Type B pancreatic cell (in vitro differentiated cells): ENCODE measurements at regions not wholly inside any gene's neighbourhood (a gene's known extent, or its start where the extent isn't known, plus 50 kb on each side); places are given as distances from the start of the nearest gene placed in this dataset.
A peak's percentile ranks its signal among the peaks of the same experiment; 100 is the strongest.

Experiments
- DNase-seq: peaks from one replicate; pipeline ENCODE4 v3.0.0; 2021; ENCODE audit warnings: mixed read lengths; ENCODE audit not compliant: unreplicated experiment; ENCODE audit errors: extremely low spot score
- H3K27ac Mint-ChIP-seq: 2 replicates; pipeline ENCODE4 v1.8.0; 2021; ENCODE audit warnings: mild to moderate bottlenecking, mixed read lengths
- H3K27me3 Mint-ChIP-seq: 2 replicates; pipeline ENCODE4 v1.8.0; 2021; ENCODE audit warnings: mixed read lengths
- H3K36me3 Mint-ChIP-seq: 2 replicates; pipeline ENCODE4 v1.8.0; 2021; ENCODE audit warnings: mixed read lengths
- H3K4me1 Mint-ChIP-seq: one replicate; pipeline ENCODE4 v1.8.0; 2021; ENCODE audit warnings: mixed read lengths; ENCODE audit not compliant: unreplicated experiment
- H3K4me3 Mint-ChIP-seq: 2 replicates; pipeline ENCODE4 v1.8.0; 2021; ENCODE audit warnings: mild to moderate bottlenecking, mixed read lengths
- H3K9me3 Mint-ChIP-seq: 2 replicates; pipeline ENCODE4 v1.8.0; 2021; ENCODE audit warnings: mixed read lengths
- TF ChIP-seq, protein P1 (sequence below): fragments of 200-600 bp; sonication (generic); conservative IDR thresholded peaks from 2 replicates; pipeline ENCODE4 v1.5.0; 2021; ENCODE audit warnings: antibody characterized with exemption, mild to moderate bottlenecking

DNA sequence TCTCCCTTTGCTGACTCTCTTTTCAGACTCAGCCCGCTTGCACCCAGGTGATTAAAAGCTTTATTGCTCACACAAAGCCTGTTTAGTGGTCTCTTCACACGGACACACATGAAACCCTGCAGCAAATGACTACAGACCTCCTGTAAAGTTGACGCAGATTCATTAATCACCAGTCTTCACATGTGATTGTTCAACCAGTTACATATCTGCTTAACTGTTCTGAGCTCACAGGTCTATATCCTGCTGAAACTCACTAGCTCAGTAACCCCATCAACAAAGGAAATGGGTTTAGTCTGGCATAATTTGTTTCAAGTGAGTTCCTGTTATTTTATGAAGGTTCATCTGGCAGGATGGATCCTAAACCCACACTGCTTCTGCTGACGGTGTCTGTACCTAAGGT lies 68.4 kb upstream of the GJA8 start:
- DNase-seq: no peak
- Mint-ChIP-seq H3K27me3 (no peaks in the 10 kb centered on the region), H3K9me3 (peaks cover 12% of the 10 kb centered on the region), H3K36me3 (no peaks in the 10 kb centered on the region), H3K27ac (no peak overlapping the region), H3K4me1 (peaks cover 24% of the 10 kb centered on the region), H3K4me3 (peak overlapping the region; percentile 24)
- TF ChIP-seq, protein P1, sequence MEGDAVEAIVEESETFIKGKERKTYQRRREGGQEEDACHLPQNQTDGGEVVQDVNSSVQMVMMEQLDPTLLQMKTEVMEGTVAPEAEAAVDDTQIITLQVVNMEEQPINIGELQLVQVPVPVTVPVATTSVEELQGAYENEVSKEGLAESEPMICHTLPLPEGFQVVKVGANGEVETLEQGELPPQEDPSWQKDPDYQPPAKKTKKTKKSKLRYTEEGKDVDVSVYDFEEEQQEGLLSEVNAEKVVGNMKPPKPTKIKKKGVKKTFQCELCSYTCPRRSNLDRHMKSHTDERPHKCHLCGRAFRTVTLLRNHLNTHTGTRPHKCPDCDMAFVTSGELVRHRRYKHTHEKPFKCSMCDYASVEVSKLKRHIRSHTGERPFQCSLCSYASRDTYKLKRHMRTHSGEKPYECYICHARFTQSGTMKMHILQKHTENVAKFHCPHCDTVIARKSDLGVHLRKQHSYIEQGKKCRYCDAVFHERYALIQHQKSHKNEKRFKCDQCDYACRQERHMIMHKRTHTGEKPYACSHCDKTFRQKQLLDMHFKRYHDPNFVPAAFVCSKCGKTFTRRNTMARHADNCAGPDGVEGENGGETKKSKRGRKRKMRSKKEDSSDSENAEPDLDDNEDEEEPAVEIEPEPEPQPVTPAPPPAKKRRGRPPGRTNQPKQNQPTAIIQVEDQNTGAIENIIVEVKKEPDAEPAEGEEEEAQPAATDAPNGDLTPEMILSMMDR: no peak

DNA sequence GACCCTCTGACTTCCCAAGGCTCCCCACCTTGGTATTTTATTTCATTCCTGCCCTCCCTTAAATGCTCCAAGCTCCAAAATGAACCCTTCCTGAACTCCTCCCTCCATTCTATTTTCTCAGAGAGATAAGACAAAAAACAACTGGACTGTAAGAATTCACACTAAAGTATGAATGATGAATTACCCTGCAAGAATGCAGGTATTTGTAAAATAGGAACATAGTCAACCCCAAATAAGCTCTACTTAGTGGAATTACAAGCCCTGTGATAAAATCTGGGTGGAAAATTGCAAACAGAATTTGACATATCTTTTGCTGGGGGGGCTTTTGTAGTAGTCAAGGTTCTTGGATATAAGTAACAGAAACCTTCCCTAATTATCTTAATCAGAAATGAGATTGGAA lies 67.8 kb upstream of the GJA8 start:
- no peak overlapping the region for H3K4me3 Mint-ChIP-seq
- H3K27ac Mint-ChIP-seq: no peak overlapping the region
- DNase-seq: no peak
- TF ChIP-seq, protein P1: no peak
- H3K36me3 Mint-ChIP-seq: no peaks in the 10 kb centered on the region
- H3K27me3 Mint-ChIP-seq: no peaks in the 10 kb centered on the region
- H3K9me3 Mint-ChIP-seq: peaks cover 6% of the 10 kb centered on the region
- H3K4me1 Mint-ChIP-seq: peaks cover 24% of the 10 kb centered on the region

GRCh38 chr1:147837129-147837963 lies 65.2 kb upstream of the GJA8 start:
- H3K27ac Mint-ChIP-seq: no peak overlapping the region
- no peaks in the 10 kb centered on the region for H3K27me3 Mint-ChIP-seq
- peaks cover 24% of the 10 kb centered on the region for H3K4me1 Mint-ChIP-seq
- TF ChIP-seq, protein P1: no peak
- no peak for DNase-seq
- H3K9me3 Mint-ChIP-seq: peaks cover 4% of the 10 kb centered on the region
- H3K4me3 Mint-ChIP-seq: no peak overlapping the region
- H3K36me3 Mint-ChIP-seq: no peaks in the 10 kb centered on the region

GRCh38 chr1:147837964-147838292 lies 64.7 kb upstream of the GJA8 start:
- Mint-ChIP-seq H3K9me3 (no peaks in the 10 kb centered on the region), H3K36me3 (no peaks in the 10 kb centered on the region), H3K4me1 (peaks cover 24% of the 10 kb centered on the region), H3K27me3 (no peaks in the 10 kb centered on the region), H3K4me3 (no peak overlapping the region), H3K27ac (no peak overlapping the region)
- no peak for DNase-seq
- TF ChIP-seq, protein P1: no peak

DNA sequence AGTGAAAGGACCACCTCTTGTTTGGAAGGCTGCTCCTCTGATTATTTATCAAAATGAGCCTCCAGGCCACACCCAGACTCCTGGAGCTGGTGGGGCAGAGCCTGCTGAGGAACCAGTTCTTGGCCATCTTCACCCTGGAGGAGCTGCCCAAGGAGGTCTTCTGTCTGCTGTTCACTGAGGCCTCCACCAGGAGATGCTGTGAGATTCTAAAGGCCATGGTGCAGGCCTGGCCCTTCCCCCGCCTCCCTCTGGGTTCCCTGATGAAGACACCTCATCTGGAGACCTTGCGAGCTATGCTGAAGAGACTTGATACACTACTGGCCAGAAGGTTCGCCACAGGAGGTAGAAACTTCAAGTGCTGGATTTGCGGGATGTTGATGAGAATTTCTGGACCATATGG lies 61.7 kb upstream of the GJA8 start:
- no peaks in the 10 kb centered on the region for H3K36me3 Mint-ChIP-seq
- H3K4me3 Mint-ChIP-seq: no peak overlapping the region
- DNase-seq: no peak
- H3K9me3 Mint-ChIP-seq: peaks cover 6% of the 10 kb centered on the region
- peaks cover 10% of the 10 kb centered on the region for H3K4me1 Mint-ChIP-seq
- no peaks in the 10 kb centered on the region for H3K27me3 Mint-ChIP-seq
- H3K27ac Mint-ChIP-seq: no peak overlapping the region
- TF ChIP-seq, protein P1: no peak

DNA sequence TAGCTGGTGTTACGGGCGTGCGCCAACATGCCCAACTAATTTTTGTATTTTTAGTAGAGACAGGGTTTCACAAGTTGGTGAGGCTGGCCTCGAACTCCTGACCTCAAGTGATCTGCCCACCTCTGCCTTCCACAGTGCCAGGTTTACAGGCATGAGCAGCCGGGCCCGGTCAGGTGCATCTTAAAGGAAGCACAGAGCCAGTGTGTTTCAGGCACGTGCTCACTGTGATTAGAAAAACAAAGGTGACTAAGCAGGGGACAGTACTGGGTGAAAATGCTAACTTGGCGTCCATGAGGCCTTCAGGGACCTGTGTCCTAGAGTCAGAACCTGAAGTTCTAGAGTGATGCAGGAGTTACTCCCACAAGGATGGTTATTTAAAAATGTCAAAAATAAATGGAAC lies 60.0 kb upstream of the GJA8 start:
- Mint-ChIP-seq H3K4me3 (no peak overlapping the region), H3K27ac (no peak overlapping the region), H3K9me3 (peaks cover 6% of the 10 kb centered on the region), H3K27me3 (no peaks in the 10 kb centered on the region), H3K4me1 (peaks cover under 1% of the 10 kb centered on the region), H3K36me3 (no peaks in the 10 kb centered on the region)
- TF ChIP-seq, protein P1: no peak
- DNase-seq: no peak
